ENCODE measurements at regions not wholly inside any gene's neighbourhood (a gene's known extent, or its start where the extent isn't known, plus 50 kb on each side); places are given as distances from the start of the nearest gene placed in this dataset.

GRCh38 chr7:49486974-49487829 is 286.2 kb upstream of the VWC2 start (continued):
- no peak for TF ChIP-seq REST (IDR thresholded peaks at IDR 0.05; ENCODE audit: unreplicated experiment)
- no peak for TF ChIP-seq ZNF114 (CRISPR knock-in tag; IDR thresholded peaks at IDR 0.05)
- TF ChIP-seq STAT1 (IDR thresholded peaks at IDR 0.05; ENCODE audit: unreplicated experiment): no peak
- TF ChIP-seq CREB1 (CRISPR knock-in tag; IDR thresholded peaks at IDR 0.05; ENCODE audit: low read depth): no peak
- TF ChIP-seq EZH2phosphoT487 (IDR thresholded peaks at IDR 0.05; ENCODE audit: unreplicated experiment): no peak
- no peak for TF ChIP-seq ZNF331 (CRISPR knock-in tag; IDR thresholded peaks at IDR 0.05; ENCODE audit: low read depth)
- TF ChIP-seq CTCF (conservative IDR thresholded peaks at IDR 0.05; ENCODE audit: low read depth in 2 of 2): peak; percentile 46 to 51
- peak; percentile 47; the same call in 1 of the 2 replicates for TF ChIP-seq NANOG (IDR thresholded peaks at IDR 0.05; ENCODE audit: borderline replicate concordance)
- no peak for TF ChIP-seq EZH2 (IDR thresholded peaks at IDR 0.05; ENCODE audit: low read depth, unreplicated experiment)
- no peak for TF ChIP-seq POLR2AphosphoS5 (IDR thresholded peaks at IDR 0.05; ENCODE audit: low read depth)
- TF ChIP-seq JUNB (IDR thresholded peaks at IDR 0.05; ENCODE audit: unreplicated experiment): no peak

GRCh38 chr7:49487830-49488140 is 285.7 kb upstream of the VWC2 start:
- Histone ChIP-seq H3K79me2 (replicated peaks; ENCODE audit: insufficient read depth) (no peaks in the 10 kb centered on the region), H3K27ac (ENCODE audit: low read depth) (peak overlapping the region; percentile 58), H3K36me3 (ENCODE audit: insufficient read depth) (no peaks in the 10 kb centered on the region), H3K9me2 (ENCODE audit: insufficient read depth) (no peaks in the 10 kb centered on the region), H2AFZ (no peak overlapping the region), H3K27me3 (ENCODE audit: insufficient read depth) (no peaks in the 10 kb centered on the region), H3K4me2 (no peak overlapping the region; the same call in none of the 2 replicates), H3K4me1 (ENCODE audit: insufficient read depth) (peaks cover 45% of the 10 kb centered on the region), H3F3A (replicated peaks; ENCODE audit: low read depth) (no peaks in the 10 kb centered on the region), H3K4me3 (no peak overlapping the region), H4K20me1 (replicated peaks; ENCODE audit: insufficient read depth) (no peaks in the 10 kb centered on the region)
- H3K4me1 Mint-ChIP-seq: peaks cover 45% of the 10 kb centered on the region
- H3K36me3 Mint-ChIP-seq (ENCODE audit: low read depth): no peaks in the 10 kb centered on the region
- H3K9me3 Mint-ChIP-seq: no peaks in the 10 kb centered on the region
- DNase-seq (ENCODE audit: low spot score): no peak
- H3K27ac Mint-ChIP-seq: peak overlapping the region; percentile 97
- no peaks in the 10 kb centered on the region for H3K27me3 Mint-ChIP-seq (ENCODE audit: insufficient read depth, low read depth, poor library complexity)
- no peak overlapping the region for H3K4me3 Mint-ChIP-seq
- no peak for ATAC-seq
- TF ChIP-seq ZNF462 (CRISPR knock-in tag; IDR thresholded peaks at IDR 0.05) (no peak), JUNB (IDR thresholded peaks at IDR 0.05; ENCODE audit: unreplicated experiment) (no peak), CREB1 (CRISPR knock-in tag; IDR thresholded peaks at IDR 0.05; ENCODE audit: low read depth) (no peak), EZH2 (IDR thresholded peaks at IDR 0.05; ENCODE audit: low read depth, unreplicated experiment) (no peak)

Data from GM23338 (cell line).